Peyer's patch (tissue), 4 donors: ENCODE measurements at regions not wholly inside any gene's neighbourhood (a gene's known extent, or its start where the extent isn't known, plus 50 kb on each side); places are given as distances from the start of the nearest gene placed in this dataset.

ENCODE experiments used
- DNase-seq, 3 donors: peaks; one replicate each; pipeline ENCODE4 v3.0.0-alpha.2; 2017 to 2019
- H3K27ac ChIP-seq, 4 donors: fragments of 200-600 bp; sonication (generic); one replicate each; pipeline ENCODE4 v1.5.1; 2016 to 2019
- H3K27me3 ChIP-seq, 2 donors: fragments of 200-600 bp; sonication (generic); one replicate each; pipeline ENCODE4 v1.5.1; 2019
- H3K36me3 ChIP-seq, 3 donors: fragments of 200-600 bp; sonication (generic); one replicate each; pipeline ENCODE4 v1.5.1; 2016 to 2019
- H3K4me1 ChIP-seq, 4 donors: fragments of 200-600 bp; sonication (generic); one replicate each; pipeline ENCODE4 v1.5.1; 2016 to 2019
- H3K4me3 ChIP-seq, 4 donors: fragments of 200-600 bp; sonication (generic); 1 replicate in 3 of 4; 2 replicates in 1 of 4; pipeline ENCODE4 v1.5.1; 2016 to 2019; ENCODE audit warnings: mild to moderate bottlenecking in 1 of 4
- H3K9me3 ChIP-seq, 4 donors: fragments of 200-600 bp; sonication (generic); one replicate each; pipeline ENCODE4 v1.5.1; 2016 to 2019; ENCODE audit warnings: mild to moderate bottlenecking in 1 of 4
- POLR2A ChIP-seq, 2 donors: fragments of 450-650 bp; IDR thresholded peaks; one replicate each; pipeline ENCODE4 v1.5.1; 2017; ENCODE audit warnings: antibody characterized with exemption in 2 of 2, mild to moderate bottlenecking in 2 of 2, moderate library complexity in 2 of 2
- TF ChIP-seq, protein P1 (sequence below), 6 experiments: fragments of 450-650 bp in 4 of 6; fragments of 200-600 bp in 2 of 6; sonication (generic) in 1 of 6; IDR thresholded peaks; one replicate each; pipeline ENCODE4 v1.5.1; 2017 to 2019; ENCODE audit warnings: antibody characterized with exemption in 6 of 6, mild to moderate bottlenecking in 3 of 6, moderate library complexity in 1 of 6

GRCh38 chr20:19095762-19096161, 116.7 kb upstream of the SLC24A3 start:
- TF ChIP-seq, protein P1, sequence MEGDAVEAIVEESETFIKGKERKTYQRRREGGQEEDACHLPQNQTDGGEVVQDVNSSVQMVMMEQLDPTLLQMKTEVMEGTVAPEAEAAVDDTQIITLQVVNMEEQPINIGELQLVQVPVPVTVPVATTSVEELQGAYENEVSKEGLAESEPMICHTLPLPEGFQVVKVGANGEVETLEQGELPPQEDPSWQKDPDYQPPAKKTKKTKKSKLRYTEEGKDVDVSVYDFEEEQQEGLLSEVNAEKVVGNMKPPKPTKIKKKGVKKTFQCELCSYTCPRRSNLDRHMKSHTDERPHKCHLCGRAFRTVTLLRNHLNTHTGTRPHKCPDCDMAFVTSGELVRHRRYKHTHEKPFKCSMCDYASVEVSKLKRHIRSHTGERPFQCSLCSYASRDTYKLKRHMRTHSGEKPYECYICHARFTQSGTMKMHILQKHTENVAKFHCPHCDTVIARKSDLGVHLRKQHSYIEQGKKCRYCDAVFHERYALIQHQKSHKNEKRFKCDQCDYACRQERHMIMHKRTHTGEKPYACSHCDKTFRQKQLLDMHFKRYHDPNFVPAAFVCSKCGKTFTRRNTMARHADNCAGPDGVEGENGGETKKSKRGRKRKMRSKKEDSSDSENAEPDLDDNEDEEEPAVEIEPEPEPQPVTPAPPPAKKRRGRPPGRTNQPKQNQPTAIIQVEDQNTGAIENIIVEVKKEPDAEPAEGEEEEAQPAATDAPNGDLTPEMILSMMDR (IDR thresholded peaks at IDR 0.05) = no peak
- no peak for TF ChIP-seq POLR2A (IDR thresholded peaks at IDR 0.05)
- Histone ChIP-seq H3K4me1 (peaks cover 0 to 33% (median 8%) of the 10 kb centered on the region in 4 donors), H3K27ac (peak overlapping the region in 2 of 4 donors; percentile 44 to 47), H3K9me3 (no peaks in the 10 kb centered on the region), H3K4me3 (no peak overlapping the region), H3K27me3 (no peaks in the 10 kb centered on the region), H3K36me3 (no peaks in the 10 kb centered on the region)
- DNase-seq = no peak

DNA sequence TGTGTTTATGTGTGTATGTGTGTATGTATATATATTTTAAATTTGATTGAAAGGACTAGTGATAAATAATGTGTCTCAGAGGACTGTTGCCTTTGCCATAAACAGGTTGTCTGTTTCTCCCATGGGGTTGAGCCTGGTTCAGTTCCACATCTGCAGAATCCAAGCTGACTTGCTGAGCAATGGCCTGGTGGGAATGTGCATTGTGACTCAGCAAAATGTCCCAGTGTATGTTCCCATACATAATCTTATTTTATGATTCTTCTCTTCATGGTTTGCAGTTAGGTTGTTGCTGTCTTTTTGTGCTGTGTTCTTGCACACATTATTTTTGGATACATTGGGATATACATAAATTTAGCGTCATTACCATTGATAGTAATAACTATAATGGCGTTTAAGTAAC, 115.6 kb upstream of the SLC24A3 start:
- H3K27me3 ChIP-seq = no peaks in the 10 kb centered on the region
- TF ChIP-seq POLR2A (IDR thresholded peaks at IDR 0.05) = no peak
- TF ChIP-seq, protein P1 (IDR thresholded peaks at IDR 0.05) = no peak
- no peaks in the 10 kb centered on the region for H3K9me3 ChIP-seq
- no peaks in the 10 kb centered on the region for H3K36me3 ChIP-seq
- no peak for DNase-seq
- peaks cover 0 to 35% (median 8%) of the 10 kb centered on the region in 4 donors for H3K4me1 ChIP-seq
- no peak overlapping the region for H3K4me3 ChIP-seq
- no peak overlapping the region for H3K27ac ChIP-seq

- Histone ChIP-seq H3K27me3 (no peaks in the 10 kb centered on the region), H3K4me3 (no peak overlapping the region), H3K36me3 (no peaks in the 10 kb centered on the region), H3K4me1 (peaks cover 0 to 35% (median 8%) of the 10 kb centered on the region in 4 donors), H3K27ac (peak overlapping the region in 3 of 4 donors; percentile 71 to 89 (median 89)), H3K9me3 (no peaks in the 10 kb centered on the region)
- TF ChIP-seq POLR2A (IDR thresholded peaks at IDR 0.05) = no peak
- TF ChIP-seq, protein P1 (IDR thresholded peaks at IDR 0.05) = no peak
- DNase-seq = peak in 2 of 3 donors; percentile 57 to 61
Measured at GRCh38 chr20:19098117-19098516, 114.3 kb upstream of the SLC24A3 start.

DNA sequence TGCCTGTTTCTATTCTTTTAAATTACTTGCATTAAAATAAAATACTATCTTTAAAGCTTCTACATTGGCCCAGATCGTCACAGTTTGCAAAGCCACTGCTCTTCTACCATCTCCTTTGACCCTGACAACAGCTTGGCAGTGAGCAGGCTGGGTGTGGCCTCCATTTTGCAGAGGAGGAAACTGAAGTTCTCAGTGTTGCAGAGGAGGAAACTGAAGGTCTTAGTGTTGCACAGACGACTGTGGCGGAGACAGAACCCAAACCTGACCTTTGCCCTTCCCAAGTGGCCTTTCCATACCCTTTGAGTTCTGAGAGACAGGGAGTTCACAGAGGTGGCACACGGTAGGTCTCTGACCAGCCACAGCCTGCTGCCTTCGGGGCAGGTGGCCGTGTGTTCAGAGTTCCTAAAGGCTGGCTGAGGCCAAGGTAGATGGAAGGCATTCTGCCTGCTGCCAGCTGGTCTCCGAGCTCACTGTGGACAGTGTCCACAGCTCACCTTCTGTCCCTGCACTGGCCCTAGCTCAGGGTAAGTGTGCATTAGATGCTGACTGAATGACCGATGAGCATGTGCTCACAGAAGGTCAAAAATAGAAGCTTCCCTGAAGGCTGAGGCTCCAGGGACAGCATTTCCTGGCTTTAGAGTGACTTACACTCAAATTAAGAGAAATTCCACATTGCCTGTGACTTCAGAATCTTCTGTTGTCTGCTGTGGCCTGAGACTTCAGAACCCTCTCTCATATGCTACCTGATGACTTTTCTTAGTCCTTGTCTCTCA, 113.5 kb upstream of the SLC24A3 start:
- no peak for TF ChIP-seq POLR2A (IDR thresholded peaks at IDR 0.05)
- TF ChIP-seq, protein P1 (IDR thresholded peaks at IDR 0.05) = no peak
- Histone ChIP-seq H3K4me1 (peaks cover 0 to 35% (median 8%) of the 10 kb centered on the region in 4 donors), H3K36me3 (no peaks in the 10 kb centered on the region), H3K9me3 (no peaks in the 10 kb centered on the region), H3K4me3 (no peak overlapping the region), H3K27me3 (no peaks in the 10 kb centered on the region), H3K27ac (peak overlapping the region in 3 of 4 donors; percentile 71 to 89 (median 89))
- peak in 2 of 3 donors; percentile 75 to 81 for DNase-seq

DNA sequence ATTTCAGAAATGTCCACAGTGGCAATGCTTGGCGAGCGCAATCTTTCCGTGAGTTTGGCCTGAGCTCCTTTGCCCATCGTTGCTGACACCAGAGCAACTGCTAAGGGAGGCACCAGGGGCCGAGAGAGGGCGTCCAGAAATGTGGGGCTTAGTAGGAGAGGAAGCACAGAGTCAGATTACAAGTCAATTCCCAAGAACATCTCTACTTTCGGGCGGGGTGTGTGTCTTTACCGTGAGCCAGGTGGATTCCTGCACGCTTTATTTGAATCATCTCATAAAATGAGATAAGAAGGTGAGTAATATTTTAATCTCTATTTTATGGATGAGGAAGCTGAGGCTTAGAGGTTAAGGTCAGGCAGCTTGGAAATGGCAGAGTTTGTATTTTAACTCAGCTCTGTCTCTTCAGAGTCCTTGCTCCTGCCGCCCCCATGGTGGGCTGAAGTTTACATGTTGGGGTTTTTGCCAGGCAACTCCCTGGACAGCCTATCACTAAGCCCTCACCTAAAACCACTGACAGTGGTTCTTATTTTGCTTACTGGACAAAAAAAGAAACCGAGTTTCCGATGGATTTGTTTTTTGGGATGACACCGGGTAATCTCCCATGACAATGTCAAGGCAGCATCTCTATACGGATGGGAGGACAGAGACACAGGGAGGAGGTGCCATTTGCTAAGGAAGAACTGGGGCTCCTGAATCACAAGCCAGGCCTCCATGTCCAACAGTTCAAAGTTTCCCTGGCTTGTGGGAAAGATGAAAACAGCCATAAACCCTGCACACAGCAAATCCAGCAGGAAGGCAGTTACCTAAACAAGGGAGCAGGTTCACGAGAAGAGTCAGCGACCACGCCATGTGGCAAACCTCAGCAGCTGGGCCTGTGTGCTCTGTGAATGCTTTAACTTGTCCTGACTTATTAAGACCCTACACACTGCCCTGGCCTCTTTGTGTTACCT, 112.6 kb upstream of the SLC24A3 start:
- TF ChIP-seq POLR2A (IDR thresholded peaks at IDR 0.05) = peak in 1 of 2 donors; percentile 16
- TF ChIP-seq, protein P1 (IDR thresholded peaks at IDR 0.05) = no peak
- Histone ChIP-seq H3K4me1 (peaks cover 0 to 35% (median 8%) of the 10 kb centered on the region in 4 donors), H3K9me3 (no peaks in the 10 kb centered on the region), H3K27ac (peak overlapping the region in 3 of 4 donors; percentile 71 to 89 (median 89)), H3K4me3 (no peak overlapping the region), H3K36me3 (no peaks in the 10 kb centered on the region), H3K27me3 (no peaks in the 10 kb centered on the region)
- peak in 2 of 3 donors; percentile 67 to 71 for DNase-seq
